Sigmoid colon (tissue), 3 donors: ENCODE measurements at regions not wholly inside any gene's neighbourhood (a gene's known extent, or its start where the extent isn't known, plus 50 kb on each side); places are given as distances from the start of the nearest gene placed in this dataset.

ENCODE experiments used
- POLR2A ChIP-seq, 2 donors: fragments of 450-650 bp; IDR thresholded peaks; one replicate each; pipeline ENCODE4 v1.6.1; 2016; ENCODE audit warnings: antibody characterized with exemption in 2 of 2, mild to moderate bottlenecking in 2 of 2, moderate library complexity in 2 of 2
- TF ChIP-seq, protein P1 (sequence below), 4 experiments: fragments of 450-650 bp in 3 of 4; fragments of 200-600 bp in 1 of 4; IDR thresholded peaks; one replicate each; pipeline ENCODE4 v1.5.1; 2016 to 2019; ENCODE audit warnings: antibody characterized with exemption in 4 of 4, mild to moderate bottlenecking in 3 of 4, moderate library complexity in 2 of 4

DNA sequence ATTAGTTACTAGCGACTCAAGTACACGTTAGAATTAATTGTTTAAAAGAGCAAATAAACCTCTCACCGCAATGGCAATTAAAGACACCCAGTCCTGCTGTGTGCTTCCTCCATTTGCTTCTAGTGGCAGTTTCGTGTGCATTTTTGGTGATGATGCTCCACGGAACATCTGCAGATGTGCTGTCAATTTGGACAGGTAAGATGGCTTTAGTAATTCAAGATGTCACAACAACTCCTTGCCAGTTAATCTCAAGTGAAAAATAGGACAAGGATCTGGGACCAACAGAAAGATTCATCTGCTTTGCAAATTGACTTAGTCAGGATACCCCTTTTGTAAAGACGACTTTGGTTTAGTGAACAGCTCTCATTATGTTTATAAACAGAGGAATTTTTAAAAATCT lies 320.9 kb downstream of the GABRB3 start:
- no peak for TF ChIP-seq POLR2A (IDR thresholded peaks at IDR 0.05)
- TF ChIP-seq, protein P1, sequence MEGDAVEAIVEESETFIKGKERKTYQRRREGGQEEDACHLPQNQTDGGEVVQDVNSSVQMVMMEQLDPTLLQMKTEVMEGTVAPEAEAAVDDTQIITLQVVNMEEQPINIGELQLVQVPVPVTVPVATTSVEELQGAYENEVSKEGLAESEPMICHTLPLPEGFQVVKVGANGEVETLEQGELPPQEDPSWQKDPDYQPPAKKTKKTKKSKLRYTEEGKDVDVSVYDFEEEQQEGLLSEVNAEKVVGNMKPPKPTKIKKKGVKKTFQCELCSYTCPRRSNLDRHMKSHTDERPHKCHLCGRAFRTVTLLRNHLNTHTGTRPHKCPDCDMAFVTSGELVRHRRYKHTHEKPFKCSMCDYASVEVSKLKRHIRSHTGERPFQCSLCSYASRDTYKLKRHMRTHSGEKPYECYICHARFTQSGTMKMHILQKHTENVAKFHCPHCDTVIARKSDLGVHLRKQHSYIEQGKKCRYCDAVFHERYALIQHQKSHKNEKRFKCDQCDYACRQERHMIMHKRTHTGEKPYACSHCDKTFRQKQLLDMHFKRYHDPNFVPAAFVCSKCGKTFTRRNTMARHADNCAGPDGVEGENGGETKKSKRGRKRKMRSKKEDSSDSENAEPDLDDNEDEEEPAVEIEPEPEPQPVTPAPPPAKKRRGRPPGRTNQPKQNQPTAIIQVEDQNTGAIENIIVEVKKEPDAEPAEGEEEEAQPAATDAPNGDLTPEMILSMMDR (IDR thresholded peaks at IDR 0.05) = no peak
